Adrenal gland (tissue), 9 donors: ENCODE measurements at regions not wholly inside any gene's neighbourhood (a gene's known extent, or its start where the extent isn't known, plus 50 kb on each side); places are given as distances from the start of the nearest gene placed in this dataset.

Experiments used
- DNase-seq, 7 donors: peaks; one replicate each; pipeline ENCODE4 v3.0.0-alpha.2; 2019 to 2020
- H3K27ac ChIP-seq, 5 donors: fragments of 200-600 bp; sonication (generic) in 4 of 5; 1 replicate in 3 of 5; 2 replicates in 2 of 5; pipeline versions ENCODE4 v1.5.1 to v1.8.0; 2016 to 2020; ENCODE audit warnings: mild to moderate bottlenecking in 1 of 5
- H3K27me3 ChIP-seq: fragments of 200-600 bp; 2 replicates; pipeline ENCODE4 v1.8.0; 2021
- H3K36me3 ChIP-seq, 2 donors: fragments of 200-600 bp; replicated peaks in 1 of 2; 1 replicate in 1 of 2; 2 replicates in 1 of 2; pipeline versions ENCODE4 v1.5.1 to v1.8.0; 2018 to 2022
- H3K4me1 ChIP-seq, 2 donors: fragments of 200-600 bp; replicated peaks in 1 of 2; 1 replicate in 1 of 2; 2 replicates in 1 of 2; pipeline versions ENCODE4 v1.5.1 to v1.8.0; 2018 to 2021
- H3K4me3 ChIP-seq, 4 donors: fragments of 200-600 bp; sonication (generic) in 3 of 4; one replicate each; pipeline ENCODE4 v1.5.1; 2016 to 2018
- H3K9me3 ChIP-seq, 3 donors: fragments of 200-600 bp; sonication (generic) in 1 of 3; replicated peaks in 1 of 3; 1 replicate in 2 of 3; 2 replicates in 1 of 3; pipeline versions ENCODE4 v1.5.1 to v1.8.0; 2016 to 2021
- CTCF ChIP-seq, 6 experiments: fragments of 450-650 bp in 4 of 6; fragments of 200-600 bp in 2 of 6; sonication (generic) in 1 of 6; IDR thresholded peaks; 1 replicate in 5 of 6; 2 replicates in 1 of 6; pipeline versions ENCODE4 v1.5.1 to v1.8.0; 2016 to 2021; ENCODE audit warnings: antibody characterized with exemption in 6 of 6, mild to moderate bottlenecking in 2 of 6, moderate library complexity in 1 of 6
- POLR2A ChIP-seq, 2 donors: fragments of 450-650 bp; IDR thresholded peaks; one replicate each; pipeline ENCODE4 v1.6.1; 2017; ENCODE audit warnings: antibody characterized with exemption in 2 of 2, mild to moderate bottlenecking in 2 of 2, moderate library complexity in 1 of 2
- WGBS, 4 donors: extraction: QIAGEN DNeasy Blood & Tissue Kit in 2 of 4; methylation state at CpG; one replicate each; pipeline versions ENCODE4 v1.1.5 to v1.1.7; 2013 to 2017; 5-methylcytosine and 5-hydroxymethylcytosine counted together
- intact Hi-C, 2 donors: fragments of 100-400 bp; cut with DNase I; formaldehyde crosslinking; loops; one replicate each; pipeline versions ENCODE4 v1.14.1 to v1.15.0; 2022 to 2023
- donor health status: healthy with polysubstance abuse.
- donor health status: Bipolar disorder and iron deficiency.
- donor health status: DM: yes; HTN: yes; CAD: no.
- donor health status: DM: no; HTN: no; CAD: no.
- donor health status: DM: no; HTN: no; CAD: no.

DNA sequence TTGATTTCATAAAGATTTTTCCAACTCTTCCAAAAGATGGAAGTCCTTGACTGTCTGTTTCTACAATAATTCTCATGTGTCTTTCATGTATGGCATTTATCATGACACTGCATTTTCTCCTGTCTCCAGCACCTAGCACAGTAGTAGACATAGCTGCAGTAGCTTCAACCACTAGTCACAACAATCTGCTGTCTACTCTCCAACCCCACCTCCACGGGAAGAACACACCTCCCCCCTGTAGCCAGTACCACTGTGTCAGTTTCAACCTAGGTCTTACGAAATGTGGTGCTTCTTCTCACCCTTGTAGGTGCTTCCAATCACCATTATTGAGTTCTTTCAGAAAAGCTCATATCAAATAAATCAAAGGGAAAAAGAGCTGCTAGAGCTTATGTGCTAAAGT lies 425.1 kb upstream of the ADAMTS5 start:
- no peak overlapping the region for H3K27ac ChIP-seq
- no peak for DNase-seq
- no peaks in the 10 kb centered on the region for H3K36me3 ChIP-seq

DNA sequence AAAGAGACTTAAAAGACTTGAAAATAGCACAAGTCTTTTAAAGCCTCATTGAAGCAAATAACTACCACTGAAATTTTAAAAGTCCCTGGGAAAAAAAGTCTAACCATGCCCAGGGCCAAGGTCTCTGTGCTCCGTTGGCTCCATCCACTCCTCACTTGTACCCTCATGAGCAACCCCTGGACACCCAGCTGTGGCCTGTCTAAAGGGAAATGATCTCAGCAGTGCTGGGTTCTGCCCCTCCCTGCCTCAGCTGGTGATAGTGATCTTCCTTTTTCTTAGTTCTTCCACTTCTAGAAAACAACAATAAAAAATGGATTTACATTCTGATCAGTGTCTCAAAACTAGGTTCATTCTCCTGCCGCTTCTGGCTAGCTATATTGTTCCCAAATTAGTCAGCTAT lies 423.5 kb upstream of the ADAMTS5 start:
- Histone ChIP-seq H3K36me3 (no peaks in the 10 kb centered on the region), H3K27me3 (no peaks in the 10 kb centered on the region), H3K4me1 (no peaks in the 10 kb centered on the region), H3K9me3 (no peaks in the 10 kb centered on the region), H3K4me3 (no peak overlapping the region), H3K27ac (no peak overlapping the region)
- no peak for TF ChIP-seq POLR2A (IDR thresholded peaks at IDR 0.05)
- TF ChIP-seq CTCF (IDR thresholded peaks at IDR 0.05), result no peak
- DNase-seq, result no peak
- intact Hi-C loops, result no loop called here
- 59 to 86% (median 68%) methylated on average over 2 of the region's 2 CpGs for WGBS, 4 donors

More for the DNA sequence above, 425.1 kb upstream of the ADAMTS5 start:
- intact Hi-C loops, result no loop called here
- Histone ChIP-seq H3K4me3 (no peak overlapping the region), H3K4me1 (no peaks in the 10 kb centered on the region), H3K27me3 (no peaks in the 10 kb centered on the region), H3K9me3 (no peaks in the 10 kb centered on the region)
- 68 to 80% (median 75%) methylated on average over 2 of the region's 2 CpGs for WGBS, 4 donors
- no peak for TF ChIP-seq CTCF (IDR thresholded peaks at IDR 0.05)
- TF ChIP-seq POLR2A (IDR thresholded peaks at IDR 0.05), result no peak

- 76 to 80% (median 77%) methylated on average over 2 of the region's 2 CpGs for WGBS, 4 donors
- TF ChIP-seq CTCF (IDR thresholded peaks at IDR 0.05), result no peak
- no peak for TF ChIP-seq POLR2A (IDR thresholded peaks at IDR 0.05)
- Histone ChIP-seq H3K4me1 (no peaks in the 10 kb centered on the region), H3K36me3 (no peaks in the 10 kb centered on the region), H3K4me3 (no peak overlapping the region), H3K27ac (no peak overlapping the region), H3K9me3 (no peaks in the 10 kb centered on the region), H3K27me3 (no peaks in the 10 kb centered on the region)
- intact Hi-C loops, result no loop called here
- no peak for DNase-seq
These were observed 421.9 kb upstream of the ADAMTS5 start for GRCh38 chr21:27388825-27389224.

DNA sequence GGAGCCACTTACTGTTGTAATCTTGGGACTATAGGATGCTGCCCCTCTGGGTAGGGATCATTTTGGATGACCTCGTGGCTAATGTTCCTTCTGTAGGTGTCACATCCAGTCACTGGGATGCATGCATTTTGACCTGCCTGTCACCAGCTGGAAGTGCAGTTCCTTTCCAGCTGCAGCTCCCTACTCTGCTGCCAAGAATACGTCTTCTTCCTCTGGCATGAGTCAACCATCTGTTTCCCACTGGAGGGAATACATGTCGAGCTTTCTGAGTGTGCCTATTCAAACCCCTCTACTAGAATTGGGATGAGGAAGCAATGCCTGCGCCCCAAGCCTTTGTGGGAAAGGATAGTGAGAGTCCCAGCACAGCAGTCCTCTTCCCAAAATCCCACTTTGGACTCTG lies 415.5 kb upstream of the ADAMTS5 start:
- H3K27me3 ChIP-seq, result no peaks in the 10 kb centered on the region
- no peaks in the 10 kb centered on the region for H3K9me3 ChIP-seq
- no peak overlapping the region for H3K27ac ChIP-seq
- WGBS, 4 donors, result 52 to 67% (median 61%) methylated on average over 4 of the region's 4 CpGs
- no peak for DNase-seq
- H3K36me3 ChIP-seq, result no peaks in the 10 kb centered on the region
- intact Hi-C loops, result no loop called here
- H3K4me1 ChIP-seq, result no peaks in the 10 kb centered on the region
- TF ChIP-seq CTCF (IDR thresholded peaks at IDR 0.05), result no peak
- no peak for TF ChIP-seq POLR2A (IDR thresholded peaks at IDR 0.05)
- no peak overlapping the region for H3K4me3 ChIP-seq
